Skeletal muscle cell (primary cell): ENCODE measurements at regions not wholly inside any gene's neighbourhood (a gene's known extent, or its start where the extent isn't known, plus 50 kb on each side); places are given as distances from the start of the nearest gene placed in this dataset.

Experiments
- DNase-seq: peaks from one replicate; pipeline ENCODE4 v3.0.0-alpha.2; 2010; ENCODE audit warnings: low read depth
- H3K4me3 ChIP-seq: 2 replicates; pipeline ENCODE4 v1.5.1; 2011; ENCODE audit warnings: low read depth, mild to moderate bottlenecking, control low read depth, low read length, moderate library complexity

DNA sequence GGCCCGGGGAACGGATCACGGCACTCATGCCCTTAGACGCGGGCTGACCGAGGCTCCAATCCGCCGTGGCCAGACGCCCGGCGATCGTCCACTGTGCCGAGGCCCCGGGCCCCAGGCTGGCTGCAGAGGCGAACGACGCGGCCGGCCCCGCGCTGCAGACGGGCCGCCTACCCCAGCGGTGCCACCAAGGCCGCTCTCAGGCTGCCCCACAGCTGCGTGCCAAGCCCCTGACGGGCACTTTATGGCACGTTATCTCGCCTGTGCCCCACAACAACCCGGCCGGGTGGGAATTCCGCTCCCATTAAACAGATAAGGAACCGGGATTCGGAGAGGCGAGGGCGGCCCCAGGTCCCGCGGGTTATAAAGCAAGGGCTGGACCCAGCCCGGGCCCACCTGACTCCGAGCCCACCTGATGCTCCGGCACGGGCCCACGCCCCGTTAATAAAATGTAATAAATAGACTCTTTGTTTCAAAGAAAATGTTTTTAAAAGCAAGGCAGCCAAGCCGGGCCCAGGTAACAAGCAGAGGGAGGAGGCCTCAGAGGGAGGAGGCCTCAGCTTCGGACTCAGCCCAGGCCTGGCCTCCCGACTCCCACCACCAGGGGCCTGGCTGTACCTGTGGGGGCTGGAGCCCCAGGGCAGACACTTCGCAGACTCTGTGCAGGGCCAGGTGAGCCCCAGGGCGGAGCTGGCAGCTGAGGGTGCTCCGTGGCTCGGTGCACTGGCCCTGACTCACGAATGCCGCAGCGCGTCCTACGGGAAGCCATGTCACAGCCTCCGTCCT lies 79.7 kb downstream of the FOXL3 start:
- no peak overlapping the region for H3K4me3 ChIP-seq
- no peak for DNase-seq

DNA sequence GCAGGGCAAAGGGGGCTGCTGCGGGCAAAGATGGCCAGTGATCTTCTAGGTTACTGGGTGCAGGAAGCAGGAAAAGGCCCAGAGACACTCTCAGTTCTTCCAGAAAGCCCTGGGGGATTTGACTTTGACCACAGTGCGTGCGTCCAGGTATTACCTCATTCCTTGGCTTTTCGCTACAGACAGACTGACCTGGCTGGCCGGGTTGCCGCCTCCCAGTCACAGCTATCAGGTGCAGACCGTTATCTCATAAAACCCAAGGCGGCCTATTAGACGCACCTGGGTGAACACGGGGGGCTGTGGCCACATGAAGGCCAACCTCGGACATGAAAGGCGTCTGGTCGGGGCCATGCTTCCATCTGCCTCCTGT lies 80.3 kb downstream of the FOXL3 start:
- no peak for DNase-seq
- H3K4me3 ChIP-seq: no peak overlapping the region

DNA sequence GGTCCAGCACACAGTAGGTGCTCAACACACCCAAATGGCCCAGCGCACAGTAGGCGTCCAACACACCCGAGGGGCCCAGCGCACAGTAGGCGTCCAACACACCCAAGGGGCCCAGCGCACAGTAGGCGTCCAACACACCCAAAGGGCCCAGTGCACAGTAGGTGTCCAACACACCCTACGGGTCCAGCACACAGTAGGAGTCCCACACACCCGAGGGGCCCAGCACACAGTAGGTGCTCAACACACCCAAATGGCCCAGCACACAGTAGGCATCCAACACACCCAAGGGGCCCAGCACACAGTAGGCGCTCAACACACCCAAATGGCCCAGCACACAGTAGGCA lies 80.8 kb downstream of the FOXL3 start:
- DNase-seq: no peak
- H3K4me3 ChIP-seq: no peak overlapping the region

DNA sequence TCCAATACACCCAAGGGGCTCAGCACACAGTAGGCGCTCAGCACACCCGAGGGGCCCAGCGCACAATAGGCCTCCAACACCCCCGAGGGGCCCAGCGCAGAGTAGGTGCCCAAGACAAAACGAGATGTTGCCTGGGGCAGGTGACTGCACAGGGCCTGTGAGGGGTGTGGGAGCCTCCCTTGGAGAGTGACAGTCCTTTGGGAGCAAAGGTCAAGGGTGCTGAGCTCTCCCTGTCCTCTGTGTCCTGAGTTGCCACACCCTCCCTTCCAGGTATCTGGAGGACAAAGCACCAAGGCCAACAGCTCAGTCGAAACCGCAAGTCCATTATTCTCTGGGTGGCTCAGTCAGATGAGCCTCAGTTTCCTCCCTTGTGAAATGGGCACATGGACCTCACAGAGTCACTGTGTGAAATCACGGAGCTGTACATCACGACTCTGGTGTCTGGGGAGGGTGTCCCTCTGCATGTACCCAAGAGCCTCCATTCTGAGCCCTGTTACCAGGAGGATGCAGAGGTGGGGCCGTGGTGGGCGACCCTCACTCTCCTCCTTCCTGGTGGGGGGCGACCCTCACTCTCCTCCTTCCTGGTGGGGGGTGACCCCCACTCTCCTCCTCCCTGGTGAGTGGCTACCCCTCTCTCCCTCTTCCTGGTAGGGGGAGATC lies 81.3 kb downstream of the FOXL3 start:
- DNase-seq: no peak
- H3K4me3 ChIP-seq: no peak overlapping the region

DNA sequence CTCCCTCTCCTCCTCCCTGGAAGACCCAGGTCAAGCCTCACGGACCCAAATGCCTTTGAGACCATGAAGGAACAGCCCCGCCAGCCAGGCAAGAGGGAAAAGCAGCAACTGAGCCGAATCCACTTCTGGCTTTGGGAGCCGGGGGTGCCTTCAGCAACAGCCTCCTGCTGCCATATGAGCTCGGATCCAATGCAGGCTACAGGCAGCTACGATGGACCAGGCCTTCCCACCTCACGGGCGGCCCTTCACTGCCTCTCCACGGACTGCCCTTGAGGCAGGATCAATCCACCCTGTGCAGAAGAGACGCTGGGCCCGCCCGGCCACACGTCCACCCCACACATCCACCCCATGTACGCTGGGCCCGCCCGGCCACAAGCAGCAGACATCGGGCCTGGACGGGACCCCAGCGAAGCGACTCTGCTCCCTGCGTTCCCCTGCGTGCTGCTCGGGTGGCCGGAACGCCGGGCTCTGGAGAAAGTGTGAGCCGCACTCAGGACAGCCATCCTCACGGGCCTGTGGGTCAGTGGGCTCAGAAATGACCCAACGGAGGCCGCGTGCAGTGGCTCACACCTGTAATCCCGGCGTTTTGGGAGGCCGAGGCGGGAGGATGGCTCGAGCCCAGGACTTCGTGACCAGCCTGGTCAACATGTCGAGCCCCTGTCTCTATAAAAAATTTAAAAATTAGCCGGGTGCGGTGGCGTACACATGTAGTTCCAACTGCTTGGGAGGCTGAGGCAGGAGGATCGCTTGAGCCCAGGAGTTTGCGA lies 82.0 kb downstream of the FOXL3 start:
- DNase-seq: no peak
- H3K4me3 ChIP-seq: no peak overlapping the region

DNA sequence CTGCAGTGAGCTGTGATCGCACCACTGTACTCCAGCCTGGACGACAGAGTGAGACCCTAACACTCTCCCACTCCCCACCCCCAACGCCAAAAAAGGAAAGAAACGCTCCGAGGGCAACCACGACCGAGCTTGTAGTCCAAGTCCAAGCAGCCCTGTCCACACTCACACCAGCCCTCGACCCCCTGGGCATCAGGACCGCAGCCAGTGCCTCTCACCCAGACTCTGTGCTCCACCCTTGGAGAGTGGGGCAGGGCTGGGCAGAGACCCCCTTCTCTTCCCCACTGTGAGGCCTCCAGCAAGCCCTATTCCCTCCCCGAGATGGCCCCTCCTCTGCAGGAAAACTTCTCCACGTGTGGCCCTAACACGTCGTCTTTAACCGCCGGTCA lies 82.6 kb downstream of the FOXL3 start:
- DNase-seq: no peak
- H3K4me3 ChIP-seq: no peak overlapping the region

DNA sequence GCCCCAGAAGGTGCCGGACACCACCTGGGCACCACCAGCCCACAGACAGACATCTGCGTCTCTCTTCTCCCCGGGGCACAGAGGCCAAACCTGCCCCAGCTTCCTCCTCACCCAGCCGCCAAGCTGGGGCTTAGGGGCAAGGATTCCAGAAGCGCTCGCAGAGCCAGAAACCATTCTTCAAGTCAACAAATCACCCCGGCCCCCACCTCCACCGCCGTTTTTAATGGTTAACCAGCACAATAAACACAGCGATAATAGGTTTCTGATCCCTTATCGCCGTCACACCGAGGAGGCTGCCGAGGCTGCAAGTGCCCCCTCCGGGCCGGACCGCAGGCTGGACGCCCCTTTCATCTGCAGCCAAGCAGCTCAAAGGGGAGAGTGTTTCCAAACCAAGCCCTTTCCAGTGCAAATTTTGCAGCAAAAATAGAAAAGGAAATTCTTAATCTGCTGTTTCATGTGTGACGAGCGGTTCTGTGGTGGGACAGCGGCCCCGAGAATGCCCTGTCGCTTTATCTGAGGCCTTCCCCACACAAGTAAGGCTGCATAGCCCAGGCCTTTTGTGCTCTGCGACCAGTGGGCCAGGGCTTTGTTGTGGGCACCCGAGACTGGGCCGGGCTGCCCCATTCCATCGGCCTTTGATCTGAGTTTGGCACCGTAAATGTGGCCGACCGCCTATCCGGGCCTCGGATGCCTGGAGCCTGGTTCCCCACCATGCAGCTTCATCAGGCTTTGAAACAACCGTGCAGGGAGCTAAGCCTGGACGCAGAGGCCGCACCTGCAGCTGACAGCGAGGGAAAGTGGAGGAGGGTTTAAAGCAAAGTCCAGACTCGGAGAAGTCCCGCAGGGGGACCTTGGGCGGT lies 83.2 kb downstream of the FOXL3 start:
- no peak overlapping the region for H3K4me3 ChIP-seq

DNA sequence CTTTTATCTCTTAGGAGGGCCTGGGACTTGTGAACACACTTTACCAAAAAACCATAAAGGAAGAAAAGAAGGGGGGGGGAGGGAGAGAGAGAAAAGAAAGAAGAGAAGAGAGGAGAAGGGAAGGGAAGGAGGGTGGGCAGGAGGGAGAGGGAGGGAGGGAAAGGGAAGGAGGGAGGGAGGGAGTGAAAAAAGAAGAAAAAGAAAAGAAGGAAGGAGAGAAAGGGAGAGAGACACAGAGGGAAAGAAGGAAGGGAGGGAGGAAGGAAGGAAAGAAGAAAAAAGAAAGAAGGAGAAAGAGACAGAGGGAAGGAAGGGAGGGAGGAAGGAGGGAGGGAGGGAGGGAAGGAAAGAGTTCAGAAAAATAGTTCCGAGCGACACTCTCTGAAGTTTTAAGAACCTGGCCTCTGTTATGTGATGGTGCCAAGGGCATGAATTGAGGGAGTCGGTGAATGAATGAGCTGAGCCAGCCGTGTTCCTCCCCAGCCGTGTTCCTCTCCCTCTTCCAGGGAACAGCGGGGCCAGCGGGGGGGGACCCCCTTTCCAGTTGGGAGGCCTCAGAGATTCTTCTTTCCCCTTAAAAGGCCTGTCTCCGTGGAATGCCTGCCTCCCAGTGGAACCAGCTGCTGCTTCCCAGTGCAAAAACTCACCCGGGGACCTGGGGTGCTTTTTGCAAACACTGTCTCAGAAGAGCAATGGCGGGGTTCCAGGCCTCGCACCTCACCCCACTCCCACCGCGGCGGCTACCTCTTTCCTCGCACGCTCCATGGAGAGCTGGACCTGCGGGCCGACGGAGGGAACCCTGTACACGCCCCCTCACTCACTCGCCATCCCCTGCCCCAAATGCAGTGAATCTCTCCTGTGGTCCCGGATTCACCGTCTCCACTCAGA lies 84.1 kb downstream of the FOXL3 start:
- no peak overlapping the region for H3K4me3 ChIP-seq
- no peak for DNase-seq

More for the DNA sequence above, 83.2 kb downstream of the FOXL3 start:
- DNase-seq: no peak

DNA sequence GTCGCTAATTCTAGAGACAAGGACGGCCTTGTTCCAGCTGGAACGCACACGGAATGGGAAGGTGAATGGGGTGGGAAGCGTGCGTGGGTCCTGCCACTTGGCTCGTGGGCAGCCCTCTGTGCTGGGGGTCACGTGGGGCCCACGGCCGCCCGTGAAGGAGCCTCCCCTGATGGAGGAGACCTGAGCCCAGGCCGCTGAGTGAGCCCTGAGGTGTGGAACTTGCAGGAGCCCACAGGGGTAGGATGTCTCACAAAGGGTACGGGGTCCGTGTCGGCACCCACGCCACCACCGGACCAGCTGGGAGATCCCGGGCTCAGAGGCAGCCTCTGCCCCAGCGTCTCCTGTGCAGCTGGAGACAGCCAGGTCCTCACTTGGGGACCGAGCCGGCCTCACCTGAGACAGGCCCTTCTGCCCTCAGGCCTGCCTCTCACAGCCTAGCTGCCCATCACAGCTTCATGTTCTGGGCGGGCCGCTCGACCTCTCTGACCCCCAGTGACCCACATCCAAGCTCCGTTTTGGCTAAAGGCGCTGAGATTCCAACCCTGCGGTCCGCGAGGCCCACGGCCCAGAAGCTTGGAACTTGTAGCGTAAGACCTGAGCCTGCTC lies 84.8 kb downstream of the FOXL3 start:
- no peak for DNase-seq
- H3K4me3 ChIP-seq: no peak overlapping the region

DNA sequence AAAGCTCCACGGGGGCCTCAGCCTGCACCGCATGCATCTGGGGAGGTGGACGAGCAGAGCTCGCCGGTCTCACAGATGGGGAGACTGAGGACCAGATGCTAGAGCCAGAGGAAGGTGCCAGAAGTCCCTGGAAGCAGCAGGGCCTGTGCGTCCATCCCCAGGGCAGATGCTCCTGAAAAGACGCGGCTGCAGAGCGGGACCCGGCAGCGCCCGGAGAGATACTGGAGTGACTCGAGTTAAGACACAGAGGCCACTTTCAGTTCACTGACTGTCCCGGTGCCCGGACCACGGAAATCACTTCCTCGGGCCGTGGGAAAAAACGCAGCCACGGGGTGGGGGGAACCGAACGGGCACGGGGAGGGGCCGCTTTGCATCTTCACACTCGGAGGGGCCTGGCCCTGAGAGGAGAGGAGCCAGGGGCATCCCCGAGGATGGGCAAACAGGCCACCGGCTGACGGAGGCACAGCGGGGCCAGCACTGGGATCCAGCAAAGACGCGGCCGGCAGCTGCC lies 85.4 kb downstream of the FOXL3 start:
- no peak for DNase-seq
- H3K4me3 ChIP-seq: no peak overlapping the region

DNA sequence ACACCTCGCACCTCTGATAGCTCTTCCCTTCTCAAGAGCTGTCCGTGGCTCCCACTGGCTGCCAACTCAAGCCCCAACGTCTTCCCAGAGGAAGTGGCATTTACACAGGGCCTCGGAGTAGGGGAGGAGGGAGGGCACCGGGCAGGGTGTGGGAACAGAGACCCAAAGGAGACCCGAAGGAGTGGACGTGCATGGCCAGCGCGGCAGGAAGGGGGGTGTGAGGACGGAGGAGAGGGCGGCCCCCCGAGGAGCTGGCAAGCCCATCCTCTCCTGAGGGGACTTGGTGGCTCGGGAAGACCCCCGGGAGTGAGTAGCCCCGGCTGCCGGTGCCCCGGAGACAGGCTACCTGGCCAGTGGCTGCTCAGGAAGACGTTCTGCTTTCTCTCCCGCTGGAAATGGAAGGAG lies 85.9 kb downstream of the FOXL3 start:
- H3K4me3 ChIP-seq: no peak overlapping the region
- no peak for DNase-seq

DNA sequence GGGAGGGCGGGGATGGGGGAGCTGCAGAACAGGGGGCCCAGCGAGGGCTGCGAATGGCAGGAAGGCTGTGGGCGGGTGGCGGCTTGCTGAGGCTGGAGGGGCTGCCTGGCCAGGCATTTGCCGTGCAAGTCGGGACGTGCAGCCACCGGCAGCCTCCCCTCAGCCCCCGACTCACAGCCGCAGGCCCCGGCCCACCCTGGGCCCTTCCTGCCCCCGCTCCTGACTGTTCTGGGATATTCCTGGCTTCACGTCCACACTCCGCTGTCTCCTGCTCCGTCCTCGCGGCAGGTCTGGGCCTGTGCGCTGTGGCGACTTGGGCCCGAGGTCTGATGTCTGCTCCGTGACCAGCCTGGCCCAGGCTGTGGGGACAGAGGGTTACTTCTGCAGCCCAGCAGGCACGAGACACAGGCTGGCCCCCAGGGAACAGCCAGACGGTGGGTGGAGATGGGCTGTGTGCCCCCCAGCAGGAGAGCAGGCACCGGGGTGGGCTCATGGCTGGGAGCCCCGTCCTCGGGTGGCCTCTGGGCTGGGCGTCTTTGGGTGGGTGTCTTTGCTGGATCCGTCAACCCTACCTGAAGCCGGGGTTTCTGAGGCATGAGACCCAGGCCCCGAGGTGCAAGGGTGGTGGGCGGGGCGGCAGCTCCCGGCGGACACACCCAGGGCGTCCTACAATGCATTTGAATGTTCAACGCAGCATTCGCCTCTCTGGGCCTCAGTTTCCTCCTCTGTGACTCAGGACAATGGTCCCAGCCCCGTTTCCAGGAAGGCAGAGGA lies 86.5 kb downstream of the FOXL3 start:
- H3K4me3 ChIP-seq: no peak overlapping the region
- no peak for DNase-seq

DNA sequence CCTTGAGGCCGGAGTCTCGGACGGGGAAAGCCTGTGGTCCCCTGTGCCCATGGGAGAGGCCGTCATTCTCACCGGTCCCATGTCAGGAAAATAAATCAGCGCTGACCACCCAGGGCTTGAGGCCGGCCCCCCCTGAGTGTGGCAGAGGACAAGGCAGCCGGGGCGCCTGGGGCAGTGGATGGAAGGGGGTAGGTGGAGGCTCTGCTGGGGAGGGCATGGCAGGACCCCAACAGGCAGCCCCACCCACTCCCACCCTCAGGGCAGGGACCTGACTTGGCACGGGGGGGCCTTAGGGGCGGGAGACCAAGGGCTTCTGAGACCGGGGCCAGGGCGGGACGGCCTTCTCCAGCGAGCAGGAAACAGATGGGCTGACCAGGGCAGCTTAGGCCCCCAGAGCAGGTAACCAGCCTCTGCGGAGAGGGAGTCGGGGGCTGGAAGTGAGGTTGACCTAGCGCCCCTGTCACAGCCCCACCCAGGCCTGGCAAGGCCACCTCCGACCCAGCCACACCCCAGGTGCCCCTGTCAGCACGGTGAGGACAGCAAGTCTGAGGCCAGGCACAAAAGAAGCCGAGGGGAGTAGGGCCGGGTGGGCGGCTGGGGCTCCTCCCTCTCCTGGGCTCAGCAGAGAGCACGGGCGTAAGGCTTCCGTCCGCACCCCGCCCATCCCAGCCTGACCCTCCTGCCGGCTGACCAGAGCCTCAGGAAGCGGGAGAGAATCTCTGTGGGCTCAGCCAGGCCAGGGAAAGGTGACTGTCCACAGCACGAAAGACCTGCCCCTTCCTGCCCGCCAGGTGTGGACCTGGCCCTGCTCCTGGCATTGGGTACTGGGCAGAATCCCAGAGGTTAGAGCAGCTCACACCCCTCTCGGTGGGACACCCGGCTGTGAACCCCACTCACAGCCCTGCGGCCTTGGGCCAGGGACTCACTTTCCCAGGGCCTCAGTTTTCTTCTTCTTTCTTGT lies 87.4 kb downstream of the FOXL3 start:
- no peak overlapping the region for H3K4me3 ChIP-seq
- DNase-seq: no peak

DNA sequence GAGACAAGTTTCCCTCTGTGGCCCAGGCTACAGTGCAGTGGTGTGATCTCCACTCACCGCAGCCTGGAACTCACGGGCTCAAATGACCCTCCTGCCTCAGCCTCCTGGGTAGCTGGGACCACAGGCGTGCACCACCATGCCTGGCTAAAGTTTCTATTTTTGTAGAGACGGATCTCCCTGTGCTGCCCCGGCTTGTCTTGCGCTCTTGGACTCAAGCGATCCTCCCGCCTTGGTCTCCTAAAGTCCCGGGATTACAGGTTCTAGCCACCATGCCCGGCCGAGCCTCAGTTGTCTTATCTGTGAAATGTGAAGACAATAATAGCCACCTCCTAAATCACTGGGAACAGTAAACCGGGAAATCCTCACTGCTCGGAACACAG lies 88.1 kb downstream of the FOXL3 start:
- no peak overlapping the region for H3K4me3 ChIP-seq
- no peak for DNase-seq

DNA sequence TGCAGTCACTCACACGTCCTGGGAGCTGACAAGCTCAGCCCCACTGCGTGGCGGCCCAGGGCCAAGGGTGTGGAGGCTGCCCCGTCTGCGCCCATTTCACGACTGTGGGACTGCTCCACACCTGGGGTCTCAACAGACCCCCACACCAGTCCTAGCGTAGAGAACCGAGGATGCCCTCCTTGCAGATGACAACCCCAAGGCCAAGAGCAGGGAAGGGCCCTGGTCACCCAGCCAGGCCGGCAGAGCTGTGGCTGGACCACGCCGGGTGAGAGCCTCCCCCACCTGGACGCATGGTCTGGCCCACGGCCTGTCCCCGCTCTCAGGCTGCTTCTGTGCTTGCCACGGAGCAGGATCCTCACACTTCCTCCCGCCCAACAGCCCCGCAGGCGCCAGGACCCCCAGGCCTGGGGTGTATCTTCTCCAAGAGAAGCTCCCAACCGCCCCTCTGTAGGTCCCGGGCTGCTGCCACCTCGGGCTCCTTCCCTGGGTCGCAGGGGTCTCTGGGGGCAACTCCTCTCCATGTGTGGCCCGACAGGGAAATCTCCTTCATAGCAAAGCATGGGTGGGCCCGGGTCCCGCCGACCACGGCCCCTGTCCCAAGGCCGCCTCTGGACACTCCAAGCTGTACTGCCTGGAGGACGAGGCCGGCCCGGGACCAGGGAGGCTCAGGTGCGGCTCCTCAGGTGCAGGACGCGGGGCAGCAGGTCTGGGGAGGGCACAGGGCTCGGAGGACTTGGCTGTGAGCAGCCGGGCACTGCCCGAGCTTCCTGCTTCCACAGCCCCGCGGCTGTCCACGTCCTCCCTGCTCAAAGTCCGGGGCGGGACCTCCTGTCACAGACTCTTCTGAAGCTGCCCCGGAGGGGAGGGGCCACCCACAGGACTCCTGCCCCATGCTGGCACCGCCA lies 88.8 kb downstream of the FOXL3 start:
- H3K4me3 ChIP-seq: no peak overlapping the region
- DNase-seq: no peak
